DMS153 treated with DMSO at 0.1 percent for 48 hours (cell line): ENCODE measurements at regions not wholly inside any gene's neighbourhood (a gene's known extent, or its start where the extent isn't known, plus 50 kb on each side); places are given as distances from the start of the nearest gene placed in this dataset.
"Not testable (repeated sequence)": the region's sequence is repeated elsewhere in the genome, so short reads cannot be mapped to it uniquely, and the experiment has no call there.

Experiments used
- DNase-seq: peaks from one replicate; lab custom pipeline; 2025; ENCODE audit not compliant: unreplicated experiment; lab: John Stamatoyannopoulos, UW

- no peak for DNase-seq
Measured at GRCh38 chr16:58958749-58959148, 224.6 kb upstream of the GOT2 start.

DNA sequence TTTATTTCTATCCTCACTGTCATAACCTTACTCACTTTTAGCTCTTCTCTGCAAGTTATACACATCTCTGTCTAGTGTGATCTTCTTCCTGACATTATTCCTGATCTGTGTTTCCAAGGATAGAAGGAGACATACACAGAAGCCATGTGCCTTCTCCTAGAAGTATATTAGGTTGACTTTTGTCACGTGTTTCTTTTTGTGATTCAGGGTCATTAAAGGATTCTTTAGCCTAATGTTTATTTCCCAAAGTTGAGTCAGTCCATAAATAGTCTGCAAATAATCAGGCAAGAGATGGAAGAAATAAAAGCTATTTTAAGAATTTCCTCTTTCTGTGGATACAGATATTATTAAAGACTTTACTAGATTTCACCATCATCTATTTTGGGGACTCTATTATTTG, 214.1 kb upstream of the GOT2 start:
- no peak for DNase-seq

GRCh38 chr16:58940609-58941008, 206.5 kb upstream of the GOT2 start:
- DNase-seq, result no peak

DNA sequence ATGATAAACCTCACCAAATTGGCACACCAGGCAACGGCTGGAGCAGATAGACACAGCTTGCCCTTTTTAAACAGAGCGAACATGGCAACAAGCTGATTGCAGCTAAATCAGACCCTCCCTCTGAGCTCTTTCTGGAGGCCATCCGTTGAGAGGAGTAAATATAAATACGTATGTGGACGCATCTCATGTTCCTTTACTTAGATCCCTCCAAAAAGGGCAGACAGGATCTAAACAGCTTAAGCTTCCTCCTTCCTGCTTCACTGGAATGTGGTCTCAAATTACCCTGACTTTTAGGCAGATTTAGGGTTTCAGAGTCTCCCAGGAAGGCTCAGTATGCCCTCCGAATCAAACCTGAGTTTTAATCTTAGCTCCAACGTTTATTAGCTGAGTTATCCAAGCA, 204.7 kb upstream of the GOT2 start:
- no peak for DNase-seq

DNA sequence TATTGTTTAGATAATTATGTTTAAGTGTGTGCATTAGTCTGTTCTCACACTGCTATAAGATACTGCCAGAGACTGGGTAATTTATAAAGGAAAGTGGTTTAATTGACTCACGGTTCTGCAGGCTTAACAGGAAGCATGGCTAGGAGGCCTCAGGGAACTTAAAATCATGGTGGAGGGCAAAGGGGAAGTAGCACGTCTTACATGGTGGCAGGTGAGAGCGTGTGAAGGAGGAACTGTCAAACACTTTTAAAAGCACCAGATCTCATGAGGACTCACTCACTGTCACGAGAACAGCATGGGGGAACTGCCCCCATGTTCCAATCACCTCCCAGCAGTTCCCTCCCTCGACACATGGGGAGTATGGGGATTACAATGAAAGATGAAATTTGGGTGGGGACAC, 203.5 kb upstream of the GOT2 start:
- no peak for DNase-seq

DNA sequence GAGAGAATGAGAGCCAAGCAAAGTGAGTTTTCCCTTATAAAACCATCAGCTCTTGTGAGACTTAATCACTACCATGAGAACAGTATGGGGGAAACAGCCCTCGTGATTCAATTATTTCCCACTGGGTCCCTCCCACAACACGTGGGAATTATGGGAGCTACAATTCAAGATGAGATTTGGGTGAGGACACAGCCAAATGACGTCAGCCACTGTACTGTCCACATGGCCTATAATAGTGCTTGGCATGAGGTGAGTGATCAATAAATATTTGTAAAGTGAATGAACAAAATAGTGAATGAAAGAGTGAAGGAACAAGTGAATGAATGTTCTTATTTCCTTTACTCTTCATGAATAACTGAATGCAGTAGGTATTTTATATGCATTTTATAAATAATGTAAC, 199.1 kb upstream of the GOT2 start:
- no peak for DNase-seq

GRCh38 chr16:58931436-58931835, 197.3 kb upstream of the GOT2 start:
- no peak for DNase-seq

- DNase-seq, result no peak
Measured at GRCh38 chr16:58923094-58923493, 189.0 kb upstream of the GOT2 start.

DNA sequence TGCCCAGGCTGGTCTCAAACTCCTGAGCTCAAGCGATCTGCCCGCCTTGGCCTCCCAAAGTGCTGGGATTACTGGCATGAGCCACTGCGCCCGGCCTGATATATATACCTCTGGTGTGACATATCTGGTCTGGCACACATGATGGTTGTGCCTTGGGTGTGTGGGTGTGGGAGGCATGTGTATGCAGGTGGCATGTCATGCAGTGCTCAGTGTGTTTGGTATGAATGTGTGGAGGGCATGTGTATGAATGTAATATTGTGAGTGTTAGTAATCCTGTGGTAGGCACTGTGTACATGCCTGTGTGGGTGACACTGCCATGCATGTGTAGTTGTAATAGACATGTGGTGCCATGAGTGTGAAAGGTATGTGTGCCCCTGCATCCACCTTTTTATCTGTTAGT, 179.3 kb upstream of the GOT2 start:
- DNase-seq, result no peak

DNA sequence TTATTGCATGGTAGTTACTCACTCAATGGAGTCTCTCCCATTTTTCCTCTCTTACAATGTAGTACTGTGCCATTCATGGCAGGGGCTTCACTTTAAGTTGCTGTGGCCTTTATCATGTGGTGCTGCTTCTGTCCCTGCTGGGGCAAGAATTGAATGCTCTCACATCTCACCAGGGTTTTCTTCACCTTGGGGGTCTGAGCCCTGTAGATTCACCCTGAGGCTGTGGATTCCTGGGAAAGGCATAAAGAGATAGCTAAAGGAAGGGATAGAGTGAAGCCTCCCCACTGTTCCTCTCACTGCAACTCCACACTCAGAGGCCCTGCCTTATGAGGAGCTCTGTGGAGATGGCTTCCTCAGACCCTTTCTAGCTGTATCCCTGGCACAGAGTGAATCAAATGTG, 178.5 kb upstream of the GOT2 start:
- DNase-seq, result no peak

DNA sequence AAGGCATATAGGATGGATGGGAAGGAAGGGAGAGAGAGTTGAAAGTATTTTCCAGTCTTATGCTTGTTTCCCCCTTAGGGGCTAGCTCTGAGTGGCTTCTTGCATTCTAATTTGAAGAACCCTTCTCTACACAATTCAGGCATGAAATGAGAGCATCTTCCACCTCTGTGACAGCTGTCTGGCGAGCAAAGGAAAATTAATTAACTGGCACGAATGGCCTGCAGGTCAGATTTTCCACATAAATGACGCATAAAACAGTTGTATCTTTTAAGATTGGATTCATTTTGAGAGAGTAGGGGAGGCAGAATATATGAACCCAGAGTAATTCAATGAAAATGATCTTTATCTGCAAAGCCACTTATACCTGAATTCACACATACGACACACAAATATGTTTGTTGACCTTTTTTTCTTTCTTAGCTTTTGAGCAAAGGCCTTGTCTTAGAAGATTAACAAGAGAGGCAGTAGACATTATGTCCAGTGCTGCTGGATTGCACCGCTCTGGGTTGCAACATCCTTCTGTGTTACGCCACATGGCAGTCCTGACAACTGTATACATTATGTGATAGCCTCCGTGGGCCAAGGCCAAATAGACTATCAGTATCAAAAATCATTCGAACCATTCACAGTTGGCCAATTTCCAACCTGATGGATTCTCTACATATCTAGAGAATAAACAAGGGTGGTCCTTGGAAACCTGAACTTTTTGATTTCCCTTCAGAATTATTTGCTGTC, 173.0 kb upstream of the GOT2 start:
- DNase-seq, result no peak

- no peak for DNase-seq
Measured at GRCh38 chr16:58904291-58904690, 170.2 kb upstream of the GOT2 start.

DNA sequence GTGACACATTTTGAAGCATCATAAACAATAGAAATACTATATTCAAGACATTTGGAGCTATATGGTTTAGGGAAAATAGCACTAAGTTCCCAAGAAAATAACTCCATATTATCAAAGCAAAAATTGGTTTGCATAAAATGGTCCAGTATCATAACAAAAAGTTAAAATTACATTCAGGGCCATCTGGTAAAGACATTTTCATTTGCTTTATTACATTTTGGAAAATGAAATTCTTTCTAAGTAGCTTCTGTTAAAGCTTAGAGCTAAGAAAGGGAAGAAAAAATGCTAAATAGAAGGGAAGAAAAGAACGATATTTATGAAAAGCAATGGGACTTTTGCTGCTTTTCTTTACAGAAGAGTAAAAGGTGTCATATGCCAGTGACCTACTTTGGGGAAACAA, 155.4 kb upstream of the GOT2 start:
- DNase-seq, result no peak

DNA sequence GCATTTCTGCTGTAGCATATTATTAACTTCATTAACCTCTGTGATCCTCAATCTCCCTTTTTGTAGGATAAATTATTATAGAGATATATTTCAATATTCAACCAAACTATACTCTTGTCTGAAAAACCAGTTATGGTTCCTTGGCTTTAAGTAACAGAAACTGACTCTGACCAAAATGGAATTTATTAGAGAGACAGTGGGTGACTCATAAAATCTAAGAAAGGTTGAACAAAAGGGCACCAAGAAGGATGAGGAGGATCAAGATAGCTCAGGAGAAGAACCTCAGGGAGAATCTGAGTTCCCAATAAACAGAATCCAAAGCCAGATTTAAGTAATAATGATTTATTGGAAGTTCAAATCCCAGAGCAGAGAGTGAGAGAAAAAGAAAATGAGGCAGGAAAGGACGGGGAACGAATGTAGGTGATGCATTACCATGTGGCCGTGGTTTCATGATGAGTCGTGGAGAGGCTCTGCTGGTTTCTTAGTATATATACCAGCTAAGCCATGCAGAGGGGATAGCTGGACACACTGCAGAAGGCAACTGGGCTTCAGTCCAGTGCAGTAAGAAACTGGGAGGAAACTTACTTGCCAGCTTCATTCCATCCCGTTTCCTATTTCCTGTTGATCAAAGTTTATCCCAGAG, 151.5 kb upstream of the GOT2 start:
- DNase-seq, result no peak

- DNase-seq, result no peak
Measured at GRCh38 chr16:58884141-58884540, 150.0 kb upstream of the GOT2 start.

DNA sequence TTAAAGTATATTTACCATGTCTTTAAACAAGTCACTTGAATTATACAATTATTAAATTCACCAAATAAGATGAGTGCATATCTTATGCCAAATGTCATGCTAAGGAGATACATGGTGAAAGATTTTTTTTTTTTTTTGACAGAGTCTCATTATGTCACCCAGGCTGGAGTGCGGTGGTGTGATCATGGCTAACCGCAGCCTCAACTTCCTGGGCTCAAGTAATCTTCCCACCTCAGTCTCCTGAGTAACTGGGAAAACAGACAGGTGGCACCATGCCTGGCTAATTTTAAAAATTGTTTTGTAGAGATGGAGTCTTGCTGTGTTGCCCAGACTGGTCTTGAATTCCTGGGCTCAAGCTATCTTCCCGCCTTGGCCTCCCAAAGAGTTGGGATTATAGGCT, 149.0 kb upstream of the GOT2 start:
- DNase-seq, result no peak

GRCh38 chr16:58882292-58882691, 148.2 kb upstream of the GOT2 start:
- no peak for DNase-seq

DNA sequence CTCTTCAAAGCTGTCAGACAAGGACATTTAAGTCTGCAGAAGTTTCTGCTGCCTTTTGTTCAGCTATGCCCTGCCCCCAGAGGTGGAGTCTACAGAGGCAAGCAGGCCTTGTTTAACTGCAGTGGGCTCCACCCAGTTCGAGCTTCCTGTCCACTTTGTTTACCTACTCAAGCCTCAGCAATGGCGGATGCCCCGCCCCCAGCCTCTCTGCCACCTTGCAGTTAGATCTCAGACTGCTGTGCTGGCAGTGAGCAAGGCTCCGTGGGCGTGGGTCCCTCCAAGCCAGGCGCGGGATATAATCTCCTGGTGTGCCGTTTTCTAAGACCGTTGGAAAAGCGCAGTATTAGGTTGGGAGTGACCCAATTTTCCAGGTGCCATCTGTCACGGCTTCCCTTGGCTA, 144.5 kb upstream of the GOT2 start:
- DNase-seq, result not testable (repeated sequence)

GRCh38 chr16:58866935-58867334, 132.8 kb upstream of the GOT2 start:
- DNase-seq, result no peak

- no peak for DNase-seq
Measured at GRCh38 chr16:58863761-58864160, 129.6 kb upstream of the GOT2 start.

- no peak for DNase-seq
Measured at GRCh38 chr16:58863042-58863441, 128.9 kb upstream of the GOT2 start.

DNA sequence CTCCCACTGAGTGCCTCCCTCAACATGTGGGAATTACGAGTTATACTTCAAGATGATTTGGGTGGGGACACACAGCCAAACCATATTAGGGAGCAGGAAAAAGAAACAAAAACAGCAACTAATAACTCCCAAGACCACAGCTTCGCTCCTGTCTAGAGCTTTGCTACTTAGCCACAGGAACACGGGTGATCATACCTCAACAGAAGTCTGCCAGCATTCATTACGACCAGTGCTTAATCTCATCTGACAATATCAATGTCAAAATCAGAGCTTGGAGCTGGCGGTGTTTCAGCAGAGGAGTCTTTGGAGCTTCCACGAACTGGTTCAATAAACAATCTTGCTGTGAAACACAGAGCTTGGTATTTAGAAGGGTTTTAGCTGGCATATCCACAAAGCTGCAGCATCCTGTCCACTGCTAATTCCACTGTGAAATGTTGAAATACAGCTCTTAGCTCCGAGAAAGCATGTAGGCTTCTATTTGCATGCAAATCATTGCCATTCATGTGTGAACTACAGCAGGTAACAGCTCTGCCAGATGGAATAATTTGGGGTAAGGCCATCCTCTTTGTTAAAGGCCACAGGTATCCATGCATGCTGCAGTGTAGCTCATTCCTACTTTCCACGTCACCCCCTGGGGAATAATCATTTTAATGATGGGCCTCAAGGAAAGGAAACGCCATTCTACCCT, 128.4 kb upstream of the GOT2 start:
- DNase-seq, result no peak
